SK-N-DZ (cell line): ENCODE measurements at regions not wholly inside any gene's neighbourhood (a gene's known extent, or its start where the extent isn't known, plus 50 kb on each side); places are given as distances from the start of the nearest gene placed in this dataset.

Source experiments
- DNase-seq: peaks from one replicate; pipeline ENCODE4 v3.0.0-alpha.2; 2015; ENCODE audit warnings: low spot score

- DNase-seq = no peak
Measured at GRCh38 chr3:69568951-69569350, 170.3 kb upstream of the MITF start.

GRCh38 chr3:69568458-69568857, 170.8 kb upstream of the MITF start:
- no peak for DNase-seq

GRCh38 chr3:69567710-69568052, 171.6 kb upstream of the MITF start:
- DNase-seq = no peak

DNA sequence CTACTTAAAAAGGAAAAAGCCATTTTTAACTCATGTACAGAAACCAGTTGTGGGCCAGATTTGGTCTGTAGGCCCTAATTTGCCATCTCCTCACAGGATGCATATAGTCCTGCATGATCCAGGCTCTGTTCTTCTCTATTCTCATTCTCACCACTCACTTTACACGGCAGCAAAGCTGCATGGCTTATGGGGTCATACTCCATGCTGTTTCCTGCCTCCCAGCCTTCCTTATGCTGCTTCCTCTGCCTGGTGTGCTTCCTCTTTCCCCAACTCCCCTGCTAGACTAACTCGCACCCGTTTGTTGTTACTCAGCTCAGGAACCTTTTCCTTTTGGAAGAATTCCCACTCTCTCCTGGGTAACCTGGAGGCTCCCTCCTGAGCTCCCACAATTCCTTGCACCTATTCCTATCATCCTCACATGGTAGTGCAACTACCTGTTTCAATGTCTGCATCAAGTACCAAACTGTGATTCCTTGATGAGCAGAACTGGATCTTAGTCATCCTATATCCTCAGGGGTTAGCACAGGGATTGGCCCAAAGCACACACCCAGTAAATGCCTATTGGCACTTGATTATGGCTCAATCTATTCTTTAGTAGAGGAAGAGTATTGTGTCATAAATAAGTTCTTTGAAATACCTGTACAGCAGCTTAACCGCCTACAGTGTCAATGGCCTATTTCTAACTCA, 172.1 kb upstream of the MITF start:
- DNase-seq = no peak

DNA sequence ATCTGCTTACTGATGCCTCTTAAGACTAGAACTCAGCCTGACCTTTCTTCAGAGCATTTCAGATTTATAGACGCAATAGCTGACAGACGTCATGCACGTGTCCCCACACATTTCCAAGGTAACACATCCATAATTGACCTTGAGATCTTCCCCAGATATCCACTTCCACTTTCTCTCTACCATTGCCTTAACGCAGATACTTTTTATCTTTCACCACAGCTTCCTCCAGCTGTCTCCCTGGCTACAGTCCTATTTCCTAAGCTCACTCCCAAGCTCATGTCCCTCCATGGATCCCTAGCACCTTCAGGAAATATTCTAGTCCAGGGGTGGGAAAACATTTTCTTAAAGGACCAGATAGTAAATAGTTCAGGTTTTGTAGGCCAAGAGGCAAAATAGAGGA, 173.0 kb upstream of the MITF start:
- DNase-seq = no peak

GRCh38 chr3:69565316-69565715, 173.9 kb upstream of the MITF start:
- no peak for DNase-seq

GRCh38 chr3:69563981-69564380, 175.3 kb upstream of the MITF start:
- DNase-seq = no peak

DNA sequence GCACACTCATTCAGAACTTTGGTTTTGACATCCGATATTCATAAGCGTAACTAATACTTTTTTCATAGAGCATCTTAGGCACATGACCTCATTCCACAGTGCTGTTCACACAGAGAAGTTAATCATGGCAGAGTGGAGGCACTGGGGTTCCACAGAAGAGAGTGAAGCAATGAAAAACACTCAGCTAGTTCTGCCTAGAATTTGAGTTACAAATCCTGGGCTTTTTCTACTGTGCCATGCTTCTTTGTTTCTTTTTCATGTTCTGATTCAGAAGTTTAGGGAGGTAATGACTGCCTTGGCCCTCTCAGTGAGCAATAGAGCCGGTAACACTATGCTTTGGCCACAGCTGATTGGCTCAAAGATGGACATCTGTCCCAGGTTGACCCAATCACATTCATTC, 176.1 kb upstream of the MITF start:
- no peak for DNase-seq

DNA sequence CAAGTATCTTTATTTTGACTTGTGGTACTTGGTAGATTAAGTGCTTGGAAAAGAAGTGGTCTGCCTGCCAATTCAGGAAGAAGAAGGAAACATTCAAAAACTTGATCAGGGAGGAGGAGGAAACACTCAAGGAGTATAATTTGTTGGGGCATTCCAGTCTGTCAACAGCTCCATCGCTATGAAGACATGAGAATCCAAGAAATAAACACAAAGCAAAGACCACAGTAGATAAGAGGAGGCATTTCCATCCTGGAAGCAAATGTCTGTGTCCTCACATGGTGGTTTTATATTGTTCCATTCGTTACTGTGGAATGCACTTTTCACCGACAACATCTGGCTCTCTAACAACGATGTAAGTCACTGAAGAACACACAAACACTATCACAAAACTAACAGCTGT, 176.1 kb upstream of the FRMD4B start:
- DNase-seq = no peak

DNA sequence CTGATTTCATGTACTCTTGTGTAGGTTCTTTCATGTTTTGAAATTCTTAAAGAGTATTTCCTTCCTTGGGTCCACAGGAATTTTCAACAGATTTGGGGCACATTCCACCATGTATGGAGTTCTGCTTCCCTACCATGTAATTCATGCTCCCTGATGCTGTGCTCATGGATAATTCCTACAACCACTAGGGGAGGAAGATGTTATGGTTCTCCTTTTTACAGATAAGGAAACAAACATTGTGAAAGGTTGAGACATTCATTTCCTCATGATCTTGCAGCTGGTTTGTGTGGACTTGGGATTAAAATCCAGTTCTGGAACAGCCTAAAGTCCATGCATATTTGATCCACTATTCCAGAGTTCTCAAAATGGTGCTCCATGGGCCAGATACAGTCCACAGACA, 174.9 kb upstream of the FRMD4B start:
- DNase-seq = no peak

- DNase-seq = no peak
Measured at GRCh38 chr3:69560116-69560515, 174.2 kb upstream of the FRMD4B start.

DNA sequence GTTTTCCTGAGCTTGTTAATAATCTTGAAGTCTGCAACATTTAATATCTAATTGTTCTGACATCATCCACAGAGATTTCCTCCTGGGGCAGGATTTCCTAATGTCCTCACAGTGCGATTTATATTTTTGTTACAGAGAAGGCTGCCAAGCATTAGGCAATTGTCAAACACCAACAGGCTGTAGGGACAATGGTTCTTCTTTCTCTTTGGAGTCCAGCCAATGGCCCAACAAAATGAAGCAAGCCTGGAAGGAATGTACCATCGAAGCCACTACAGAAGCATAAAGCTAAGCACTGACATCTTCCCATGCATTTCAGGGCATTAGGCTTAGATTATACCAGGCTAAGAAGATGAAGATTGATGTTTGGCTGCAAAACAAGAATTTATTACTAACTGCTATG, 173.0 kb upstream of the FRMD4B start:
- DNase-seq = no peak

DNA sequence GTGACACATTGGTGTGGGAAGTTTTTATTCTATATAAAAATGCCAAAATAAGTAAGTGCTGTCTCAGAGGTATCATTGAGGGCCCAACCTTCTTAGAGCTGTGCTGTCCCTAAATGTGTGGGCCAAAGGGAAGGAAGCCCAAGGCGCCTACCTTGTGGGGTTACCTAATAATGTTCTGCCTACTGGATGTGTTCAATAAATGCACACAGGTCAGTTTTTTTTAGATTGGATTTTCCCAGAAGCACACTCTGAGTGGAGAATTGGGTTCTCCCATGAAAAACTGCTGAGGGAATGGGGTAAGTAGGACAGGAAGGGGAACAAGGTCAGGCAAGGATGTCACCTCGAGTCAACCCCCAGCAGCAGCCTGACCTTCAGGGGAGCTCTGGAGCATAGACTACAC, 168.7 kb upstream of the FRMD4B start:
- DNase-seq = no peak

DNA sequence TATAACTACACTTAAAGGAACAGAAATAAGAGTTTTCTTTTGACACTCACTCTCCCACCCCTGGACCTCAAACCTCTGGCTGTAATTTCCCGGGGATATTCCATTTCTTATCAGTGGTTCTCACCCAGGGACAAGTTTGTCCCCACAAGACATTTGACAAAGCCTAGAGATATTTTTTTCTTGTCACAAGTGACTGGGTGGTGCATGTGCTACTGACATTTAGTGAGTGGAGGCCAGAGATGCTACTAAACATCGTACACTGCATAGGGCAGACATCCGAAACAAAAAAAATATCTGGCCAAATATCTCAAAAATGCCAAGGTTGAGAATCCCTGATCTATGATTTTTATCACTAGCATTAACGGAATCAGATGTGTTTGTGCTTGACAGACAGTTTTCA, 168.0 kb upstream of the FRMD4B start:
- DNase-seq = no peak

GRCh38 chr3:69547461-69547880, 161.6 kb upstream of the FRMD4B start:
- DNase-seq = no peak

DNA sequence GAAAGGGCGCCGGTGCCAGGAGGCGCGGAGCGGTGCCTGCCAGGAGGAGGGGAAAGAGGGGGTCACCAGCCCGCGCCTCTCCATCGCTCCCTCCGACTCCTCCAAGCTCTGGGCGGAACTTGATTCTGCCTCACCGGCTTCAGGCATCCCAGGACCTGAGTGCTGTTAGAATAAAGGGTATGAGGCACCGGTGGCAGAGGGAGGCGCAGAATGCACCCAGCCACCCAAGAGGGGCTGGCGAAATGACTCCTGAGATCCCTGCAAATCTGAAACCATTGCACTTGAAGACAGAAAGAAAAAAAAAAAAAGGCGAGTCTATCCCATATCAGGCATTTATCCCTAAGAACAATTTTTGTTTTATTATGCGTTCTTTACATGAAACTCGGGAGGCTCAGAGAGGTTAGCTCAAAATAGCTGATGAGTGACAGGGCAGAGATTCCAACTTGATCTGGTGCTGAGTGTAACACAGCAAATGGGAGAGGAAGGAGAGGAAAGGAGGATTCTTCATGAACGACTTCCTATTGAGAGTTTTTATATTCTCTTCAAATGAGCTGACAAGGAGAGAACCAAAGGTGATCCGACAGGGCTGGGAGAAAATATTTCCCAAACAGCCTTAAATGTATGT, 157.0 kb upstream of the FRMD4B start:
- no peak for DNase-seq

GRCh38 chr3:69542089-69542804, 156.4 kb upstream of the FRMD4B start:
- DNase-seq = peak; percentile 79

DNA sequence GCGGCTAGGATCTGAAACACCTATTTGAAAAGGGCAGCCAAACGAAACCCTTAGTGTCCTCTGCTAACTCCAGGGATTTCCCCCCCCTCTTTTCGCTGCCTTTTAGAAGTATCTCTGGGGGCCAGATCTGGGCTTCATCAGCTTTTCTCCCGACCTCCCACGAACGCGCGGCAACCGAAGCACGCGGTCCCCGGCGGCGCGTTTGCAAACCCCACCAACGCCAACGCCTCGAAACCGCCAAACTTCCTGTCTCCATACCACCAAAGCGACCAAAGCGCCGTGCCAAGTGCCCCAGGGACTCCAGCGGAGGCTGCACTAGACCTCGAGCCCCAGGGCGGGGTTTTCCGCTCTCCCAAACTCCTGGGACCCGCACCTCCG, 155.8 kb upstream of the FRMD4B start:
- DNase-seq = peak; percentile 38

DNA sequence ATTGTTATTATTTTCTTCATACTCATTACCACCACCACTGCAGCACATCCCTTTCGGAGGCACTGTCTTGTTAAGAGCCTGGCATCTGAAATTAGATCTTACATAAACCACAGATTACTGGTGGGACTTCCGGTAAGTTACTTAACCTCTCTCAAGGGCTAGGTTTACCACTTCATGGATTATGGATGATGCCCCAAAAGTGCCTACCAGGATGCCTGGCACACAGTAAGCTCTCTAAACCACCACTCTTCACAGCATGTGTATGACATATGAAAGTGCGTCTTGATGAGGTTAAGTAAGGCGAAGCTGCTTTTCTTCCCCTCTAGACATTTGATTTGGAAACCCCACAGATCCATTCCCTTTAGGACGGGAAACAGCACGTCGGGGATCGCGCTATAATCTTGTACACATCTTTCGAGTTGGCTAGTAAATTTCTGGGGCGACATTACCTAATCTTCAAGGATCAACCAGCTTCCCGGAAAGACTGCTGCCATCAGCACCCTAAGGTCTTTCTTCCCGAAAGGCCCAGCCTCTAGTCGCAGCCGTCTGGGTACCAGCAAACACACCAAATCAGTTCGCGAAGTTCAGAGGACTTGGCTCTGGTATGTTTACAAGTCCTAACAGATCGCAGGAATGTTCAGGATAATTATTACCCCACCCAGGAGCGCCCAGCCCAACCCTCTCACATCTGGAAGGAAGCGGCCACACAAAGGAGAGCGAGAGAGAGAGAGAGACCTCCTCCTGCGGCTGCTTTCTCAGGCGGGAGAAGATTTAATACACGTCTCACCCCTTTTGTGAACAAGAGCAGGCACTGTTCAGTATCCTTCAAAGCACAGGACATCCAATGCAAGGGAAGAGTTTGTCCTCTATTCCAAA, 155.1 kb upstream of the FRMD4B start:
- peak; percentile 46 for DNase-seq

DNA sequence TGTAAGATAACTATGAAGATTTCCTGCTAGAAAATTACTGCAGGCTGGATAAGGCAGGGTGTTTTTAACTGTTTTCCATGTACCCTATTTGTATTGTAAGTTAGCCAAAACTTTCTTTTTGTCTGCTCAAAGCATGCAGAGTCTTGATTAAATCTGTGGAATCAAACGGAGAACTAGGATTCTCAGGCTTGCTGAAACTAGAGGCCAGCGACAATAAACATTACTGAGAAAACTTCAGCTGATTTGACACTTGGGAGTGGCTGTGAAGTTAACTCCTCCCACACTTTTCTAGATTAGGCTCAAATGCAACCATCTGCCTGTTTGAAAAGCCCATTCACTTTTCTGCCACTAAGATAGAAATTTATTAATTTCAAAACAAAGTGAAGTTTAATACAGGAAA, 153.2 kb upstream of the FRMD4B start:
- DNase-seq = no peak

GRCh38 chr3:69538281-69538680, 152.4 kb upstream of the FRMD4B start:
- no peak for DNase-seq

DNA sequence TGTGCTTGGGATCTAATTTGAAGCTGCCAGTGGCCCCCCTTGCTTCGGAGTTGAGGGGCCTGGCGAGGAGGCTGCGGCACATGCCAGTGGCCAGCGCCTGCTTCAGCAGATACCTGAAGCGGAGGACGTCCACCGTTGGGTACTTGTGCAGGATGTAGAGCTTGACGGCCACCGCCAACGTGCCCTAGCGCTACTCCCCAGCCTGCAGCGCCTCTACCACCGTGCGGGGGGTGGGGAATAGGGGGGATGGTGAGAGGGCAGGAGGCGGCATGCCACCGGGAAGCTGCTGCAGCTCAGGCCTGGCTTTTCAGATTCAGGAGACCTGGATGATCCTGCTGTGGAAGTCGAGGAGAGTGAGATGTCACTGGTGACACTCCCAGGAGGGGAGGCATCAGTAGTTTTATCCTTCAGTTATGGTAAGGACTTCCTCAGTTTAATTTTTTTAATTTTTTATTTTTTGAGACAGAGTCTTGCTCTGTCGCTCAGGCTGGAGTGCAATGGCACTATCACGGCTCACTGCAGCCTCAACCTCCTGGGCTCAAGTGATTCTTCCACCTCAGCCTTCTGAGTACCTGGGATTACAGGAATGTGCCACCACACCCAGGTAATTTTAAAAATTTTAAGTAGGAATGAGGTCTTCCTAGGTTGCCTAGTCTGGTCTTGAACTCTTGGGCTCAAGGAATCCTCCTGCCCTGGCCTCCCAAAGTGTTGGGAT, 150.6 kb upstream of the FRMD4B start:
- DNase-seq = no peak
